ENCODE measurements at regions not wholly inside any gene's neighbourhood (a gene's known extent, or its start where the extent isn't known, plus 50 kb on each side); places are given as distances from the start of the nearest gene placed in this dataset.
A peak's percentile ranks its signal among the peaks of the same experiment; 100 is the strongest.

DNA sequence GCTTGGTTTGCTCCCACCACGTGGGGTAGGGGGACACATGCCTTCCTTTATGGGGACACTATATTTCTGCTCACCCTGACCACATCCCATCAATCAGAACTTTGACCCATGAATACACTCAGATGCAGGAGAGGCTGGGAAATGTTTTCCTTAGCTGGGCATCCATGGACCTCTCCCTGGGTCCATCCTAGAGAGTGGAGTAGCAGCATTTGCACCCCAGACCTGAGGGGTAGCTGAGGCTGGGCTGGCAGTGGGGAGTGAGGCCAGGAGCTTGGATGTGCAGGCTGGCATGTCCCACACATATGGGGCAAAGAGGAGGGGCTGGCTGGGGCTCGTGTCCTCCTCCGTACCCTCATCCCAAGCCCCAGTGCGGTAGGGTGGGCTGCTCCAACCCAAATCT, 152.8 kb downstream of the TM9SF2 start:
- H3K14ac ChIP-seq (ENCODE audit: insufficient read length) = no peak overlapping the region
- no peak overlapping the region for H3K23ac ChIP-seq (ENCODE audit: insufficient read length)
- H3K27me3 ChIP-seq (replicated peaks in 1 of 4; ENCODE audit: control insufficient read depth in 3 of 4, extremely low read depth in 1 of 4, insufficient read depth in 3 of 4, low read length in 3 of 4) = no peaks in the 10 kb centered on the region
- 0 out of 4 replicates have a peak, but pooled peaks cover 0 to 6% of the 10 kb centered on the region in 2 experiments for H3K79me2 ChIP-seq (ENCODE audit: control insufficient read depth in 1 of 2, insufficient read depth in 2 of 2, low read length in 2 of 2)
- peaks cover 6 to 16% (median 14%) of the 10 kb centered on the region in 4 experiments for H3K4me1 ChIP-seq (replicated peaks in 1 of 4; ENCODE audit: control insufficient read depth in 3 of 4, insufficient read depth in 4 of 4, low read length in 3 of 4)
- H2AK5ac ChIP-seq (ENCODE audit: low read depth, low read length) = no peak overlapping the region
- H4K20me1 ChIP-seq (replicated peaks in 1 of 2; ENCODE audit: control insufficient read depth in 1 of 2, insufficient read depth in 2 of 2, low read length in 2 of 2) = no peaks in the 10 kb centered on the region
- H3K56ac ChIP-seq (replicated peaks; ENCODE audit: insufficient read length, low read depth, low read length) = no peak overlapping the region
- H3K27ac ChIP-seq (ENCODE audit: low read depth, low read length) = no peak overlapping the region
- no peak for TF ChIP-seq MAFK (IDR thresholded peaks at IDR 0.05; ENCODE audit: low read depth, low read length)
- no peak overlapping the region for H4K5ac ChIP-seq (ENCODE audit: insufficient read length, low read depth, low read length)
- no peak overlapping the region for H2BK5ac ChIP-seq (ENCODE audit: low read depth, low read length)
- no peak overlapping the region for H3K4me2 ChIP-seq (ENCODE audit: insufficient read depth in 1 of 2, low read depth in 2 of 2, low read length in 2 of 2)
- H3K9ac ChIP-seq (replicated peaks in 1 of 4; ENCODE audit: extremely low read depth in 1 of 4, low read depth in 3 of 4, low read length in 3 of 4) = no peak overlapping the region
- DNase-seq (ENCODE audit: low read depth in 1 of 2, low spot score in 2 of 2) = no peak
- POLR2A ChIA-PET (ENCODE audit: partially characterized antibody) = no interaction called here
- peak overlapping the region; percentile 13 for H4K91ac ChIP-seq (replicated peaks; ENCODE audit: insufficient read length, low read length)
- no peak overlapping the region for H3K4me3 ChIP-seq (ENCODE audit: extremely low read depth in 1 of 4, insufficient read depth in 2 of 4, low read depth in 3 of 4, low read length in 4 of 4)
- no peak for FAIRE-seq
- no peak overlapping the region for H2BK120ac ChIP-seq (replicated peaks; ENCODE audit: low read depth, low read length)
- CTCF ChIA-PET (ENCODE audit: partially characterized antibody) = interaction anchor here (1.2 to 8.3 kb wide), 7 partner anchors 11 to 889 kb away, joined by 3 to 92 read pairs (median 10); no protein-coding TSS in a partner anchor
- H2BK15ac ChIP-seq (ENCODE audit: low read length) = no peak overlapping the region
- H3K36me3 ChIP-seq (ENCODE audit: control insufficient read depth in 2 of 4, insufficient read depth in 4 of 4, low read length in 3 of 4) = no peaks in the 10 kb centered on the region
- H3K18ac ChIP-seq (ENCODE audit: extremely low read depth, low read length) = 0 out of 2 replicates have a peak overlapping the region, but pooled peaks have one; percentile 19
- H2BK20ac ChIP-seq (ENCODE audit: low read length) = no peak overlapping the region
- no peaks in the 10 kb centered on the region; the same call in 1 of the 2 replicates for H3K23me2 ChIP-seq (ENCODE audit: low read depth, low read length)
- no peak overlapping the region for H4K8ac ChIP-seq (ENCODE audit: extremely low read depth, insufficient read depth, low read length)
- no peaks in the 10 kb centered on the region for H3K9me3 ChIP-seq (ENCODE audit: insufficient read depth in 2 of 2, low read depth in 1 of 2, low read length in 1 of 2)
- H2AFZ ChIP-seq (ENCODE audit: low read length) = no peak overlapping the region
- 95% methylated on average over 4 of the region's 4 CpGs; no CpG with 5 or more reads in 1 of the 2 experiments for WGBS, 2 experiments (ENCODE audit: extremely low coverage in 1 of 2, insufficient coverage in 1 of 2, insufficient read length in 1 of 2, insufficient replicate concordance in 2 of 2, low coverage in 1 of 2, low lambda C conversion rate in 2 of 2, missing lambda C conversion rate in 1 of 2)
- H3K4ac ChIP-seq (replicated peaks; ENCODE audit: insufficient read length, low read depth, low read length) = no peak overlapping the region
- no peaks in the 10 kb centered on the region for H3K79me1 ChIP-seq (ENCODE audit: low read depth, low read length)
- H2BK12ac ChIP-seq (ENCODE audit: low read depth, low read length) = no peak overlapping the region

Measured in H1 (cell line).